NOMO-1 treated with DMSO at 0.1 percent for 48 hours (cell line): ENCODE measurements at regions not wholly inside any gene's neighbourhood (a gene's known extent, or its start where the extent isn't known, plus 50 kb on each side); places are given as distances from the start of the nearest gene placed in this dataset.

Experiments used
- DNase-seq: peaks from one replicate; lab custom pipeline; 2025; ENCODE audit not compliant: unreplicated experiment; lab: John Stamatoyannopoulos, UW

- no peak for DNase-seq
Observed at GRCh38 chr5:105392710-105393149, 1830.1 kb upstream of the NUDT12 start.

- no peak for DNase-seq
Observed at GRCh38 chr5:105392122-105392709, 1829.6 kb upstream of the NUDT12 start.

- DNase-seq, result no peak
Observed at GRCh38 chr5:105380126-105380525, 1817.5 kb upstream of the NUDT12 start.

- no peak for DNase-seq
Observed at GRCh38 chr5:105371169-105371568, 1808.6 kb upstream of the NUDT12 start.

- no peak for DNase-seq
Observed at GRCh38 chr5:105350486-105351140, 1788.0 kb upstream of the NUDT12 start.

GRCh38 chr5:105331558-105331957, 1769.0 kb upstream of the NUDT12 start:
- DNase-seq, result no peak

GRCh38 chr5:105330185-105330584, 1767.6 kb upstream of the NUDT12 start:
- no peak for DNase-seq

GRCh38 chr5:105304859-105305258, 1742.3 kb upstream of the NUDT12 start:
- DNase-seq, result no peak

GRCh38 chr5:105288946-105289345, 1726.4 kb upstream of the NUDT12 start:
- DNase-seq, result no peak

- DNase-seq, result no peak
Observed at GRCh38 chr5:105283134-105283533, 1720.5 kb upstream of the NUDT12 start.

- DNase-seq, result no peak
Observed at GRCh38 chr5:105274079-105274478, 1711.5 kb upstream of the NUDT12 start.

- DNase-seq, result no peak
Observed at GRCh38 chr5:105263515-105263914, 1700.9 kb upstream of the NUDT12 start.

- no peak for DNase-seq
Observed at GRCh38 chr5:105259581-105260217, 1697.1 kb upstream of the NUDT12 start.

- no peak for DNase-seq
Observed at GRCh38 chr5:105238561-105238960, 1676.0 kb upstream of the NUDT12 start.

- DNase-seq, result no peak
Observed at GRCh38 chr5:105230516-105231157, 1668.0 kb upstream of the NUDT12 start.

- DNase-seq, result no peak
Observed at GRCh38 chr5:105218018-105218417, 1655.4 kb upstream of the NUDT12 start.

- DNase-seq, result no peak
Observed at GRCh38 chr5:105213078-105213477, 1650.5 kb upstream of the NUDT12 start.

GRCh38 chr5:105207066-105207465, 1644.5 kb upstream of the NUDT12 start:
- no peak for DNase-seq

GRCh38 chr5:105197531-105197930, 1634.9 kb upstream of the NUDT12 start:
- DNase-seq, result no peak

- no peak for DNase-seq
Observed at GRCh38 chr5:105195765-105196164, 1633.2 kb upstream of the NUDT12 start.

GRCh38 chr5:105172918-105173317, 1610.3 kb upstream of the NUDT12 start:
- no peak for DNase-seq

- no peak for DNase-seq
Observed at GRCh38 chr5:105168806-105169205, 1606.2 kb upstream of the NUDT12 start.
